ENCODE measurements at regions not wholly inside any gene's neighbourhood (a gene's known extent, or its start where the extent isn't known, plus 50 kb on each side); places are given as distances from the start of the nearest gene placed in this dataset.
"Not testable (repeated sequence)": the region's sequence is repeated elsewhere in the genome, so short reads cannot be mapped to it uniquely, and the experiment has no call there.

- no peak for DNase-seq (ENCODE audit: low spot score)
- no peaks in the 10 kb centered on the region for H3K4me1 ChIP-seq (ENCODE audit: insufficient read depth, low read length, poor library complexity, severe bottlenecking)
- CTCF ChIA-PET = no interaction called here
- peaks cover 20% of the 10 kb centered on the region for H3K9me3 ChIP-seq (ENCODE audit: low read depth, low read length, poor library complexity, severe bottlenecking)
- no TSS peak for BruUV-seq (replicated peaks)
- no peak for TF ChIP-seq EZH2 (IDR thresholded peaks at IDR 0.05; ENCODE audit: borderline replicate concordance, low read depth, low read length, poor library complexity, severe bottlenecking)
- no peak for TF ChIP-seq CTCF (conservative IDR thresholded peaks at IDR 0.05; ENCODE audit: low read depth, low read length)
- H3K27me3 ChIP-seq (replicated peaks; ENCODE audit: insufficient read depth, low read depth, low read length, poor library complexity) = no peaks in the 10 kb centered on the region
- H3K4me3 ChIP-seq (ENCODE audit: low read depth, low read length, poor library complexity, severe bottlenecking) = no peak overlapping the region
- intact Hi-C loops (cut with micrococcal nuclease; ENCODE audit: unreplicated experiment) = no loop called here
- POLR2A ChIA-PET (ENCODE audit: low non-redundant PET) = no interaction called here
- no peak overlapping the region for H3K27ac ChIP-seq (ENCODE audit: low read depth, low read length, poor library complexity, severe bottlenecking)
- H3K36me3 ChIP-seq (ENCODE audit: insufficient read depth, low read length, poor library complexity, severe bottlenecking) = no peaks in the 10 kb centered on the region
Observed at GRCh38 chr4:43496188-43496587, 603.7 kb downstream of the GRXCR1 start.

- intact Hi-C loops (cut with micrococcal nuclease; ENCODE audit: unreplicated experiment) = no loop called here
- no peaks in the 10 kb centered on the region for H3K27me3 ChIP-seq (replicated peaks; ENCODE audit: insufficient read depth, low read depth, low read length, poor library complexity)
- no peaks in the 10 kb centered on the region for H3K4me1 ChIP-seq (ENCODE audit: insufficient read depth, low read length, poor library complexity, severe bottlenecking)
- no peak for TF ChIP-seq CTCF (conservative IDR thresholded peaks at IDR 0.05; ENCODE audit: low read depth, low read length)
- TF ChIP-seq EZH2 (IDR thresholded peaks at IDR 0.05; ENCODE audit: borderline replicate concordance, low read depth, low read length, poor library complexity, severe bottlenecking) = no peak
- no TSS peak for BruUV-seq (replicated peaks)
- H3K4me3 ChIP-seq (ENCODE audit: low read depth, low read length, poor library complexity, severe bottlenecking) = no peak overlapping the region
- peaks cover 20% of the 10 kb centered on the region for H3K9me3 ChIP-seq (ENCODE audit: low read depth, low read length, poor library complexity, severe bottlenecking)
- H3K27ac ChIP-seq (ENCODE audit: low read depth, low read length, poor library complexity, severe bottlenecking) = no peak overlapping the region
- no peak for DNase-seq (ENCODE audit: low spot score)
- ChIA-PET CTCF (no interaction called here), POLR2A (ENCODE audit: low non-redundant PET) (no interaction called here)
- no peaks in the 10 kb centered on the region for H3K36me3 ChIP-seq (ENCODE audit: insufficient read depth, low read length, poor library complexity, severe bottlenecking)
Observed at GRCh38 chr4:43496602-43497001, 604.1 kb downstream of the GRXCR1 start.

- CTCF ChIA-PET; H3K36me3 ChIP-seq (ENCODE audit: insufficient read depth, low read length, poor library complexity, severe bottlenecking); DNase-seq (ENCODE audit: low spot score); H3K27me3 ChIP-seq (replicated peaks; ENCODE audit: insufficient read depth, low read depth, low read length, poor library complexity); POLR2A ChIA-PET (ENCODE audit: low non-redundant PET); intact Hi-C loops (cut with micrococcal nuclease; ENCODE audit: unreplicated experiment); H3K4me3 ChIP-seq (ENCODE audit: low read depth, low read length, poor library complexity, severe bottlenecking); H3K4me1 ChIP-seq (ENCODE audit: insufficient read depth, low read length, poor library complexity, severe bottlenecking); H3K27ac ChIP-seq (ENCODE audit: low read depth, low read length, poor library complexity, severe bottlenecking); BruUV-seq (replicated peaks): not testable (repeated sequence)
- peaks cover 20% of the 10 kb centered on the region for H3K9me3 ChIP-seq (ENCODE audit: low read depth, low read length, poor library complexity, severe bottlenecking)
Observed at GRCh38 chr4:43505823-43506222, 613.3 kb downstream of the GRXCR1 start.

GRCh38 chr4:43512253-43512652 is 619.7 kb downstream of the GRXCR1 start:
- DNase-seq (ENCODE audit: low spot score) = no peak
- no TSS peak for BruUV-seq (replicated peaks)
- Histone ChIP-seq H3K36me3 (ENCODE audit: insufficient read depth, low read length, poor library complexity, severe bottlenecking) (no peaks in the 10 kb centered on the region), H3K9me3 (ENCODE audit: low read depth, low read length, poor library complexity, severe bottlenecking) (peaks cover 40% of the 10 kb centered on the region), H3K27me3 (replicated peaks; ENCODE audit: insufficient read depth, low read depth, low read length, poor library complexity) (no peaks in the 10 kb centered on the region), H3K4me1 (ENCODE audit: insufficient read depth, low read length, poor library complexity, severe bottlenecking) (no peaks in the 10 kb centered on the region), H3K27ac (ENCODE audit: low read depth, low read length, poor library complexity, severe bottlenecking) (no peak overlapping the region), H3K4me3 (ENCODE audit: low read depth, low read length, poor library complexity, severe bottlenecking) (no peak overlapping the region)
- CTCF ChIA-PET = no interaction called here
- POLR2A ChIA-PET (ENCODE audit: low non-redundant PET) = no interaction called here
- no peak for TF ChIP-seq CTCF (conservative IDR thresholded peaks at IDR 0.05; ENCODE audit: low read depth, low read length)
- no peak for TF ChIP-seq EZH2 (IDR thresholded peaks at IDR 0.05; ENCODE audit: borderline replicate concordance, low read depth, low read length, poor library complexity, severe bottlenecking)
- intact Hi-C loops (cut with micrococcal nuclease; ENCODE audit: unreplicated experiment) = no loop called here
